PC-9 (cell line): ENCODE measurements at regions not wholly inside any gene's neighbourhood (a gene's known extent, or its start where the extent isn't known, plus 50 kb on each side); places are given as distances from the start of the nearest gene placed in this dataset.

Experiments used
- BruUV-seq: library from RNA; stranded (reverse); fragments of 400-500 nt; replicated peaks from 2 replicates; lab custom pipeline; 2021; lab: Mats Ljungman, UMichigan
- CTCF ChIA-PET: fragments of 300-600 bp; sonication (Branson Sonifier 250); formaldehyde crosslinking; loops from one replicate; lab custom pipeline; 2022; ENCODE audit warnings: antibody characterized with exemption; lab: Charles Lee
- POLR2A ChIA-PET: fragments of 300-600 bp; sonication (Branson Sonifier 250); formaldehyde crosslinking; loops from one replicate; lab custom pipeline; 2022; ENCODE audit warnings: antibody characterized with exemption; ENCODE audit not compliant: unreplicated experiment; lab: Charles Lee
- DNase-seq, 2 experiments: peaks; one replicate each; pipeline versions ENCODE4 v3.0.0 to v3.0.0-alpha.2; 2015 to 2022; ENCODE audit warnings: mixed read lengths in 1 of 2
- H2AFZ ChIP-seq: fragments of 200-600 bp; sonication (generic); 2 replicates; pipeline ENCODE4 v1.8.1; 2017; ENCODE audit warnings: antibody characterized with exemption
- H3F3A ChIP-seq: fragments of 200-600 bp; sonication (generic); 2 replicates; pipeline ENCODE4 v1.8.1; 2017; ENCODE audit warnings: antibody characterized with exemption, mild to moderate bottlenecking, low read depth; ENCODE audit not compliant: insufficient read depth
- H3K27ac ChIP-seq: fragments of 200-600 bp; sonication (generic); 2 replicates; pipeline ENCODE4 v1.6.1; 2016; ENCODE audit warnings: mixed run types
- H3K27me3 ChIP-seq: fragments of 200-600 bp; sonication (generic); 2 replicates; pipeline ENCODE4 v1.6.1; 2016; ENCODE audit warnings: low read depth, mixed run types; ENCODE audit not compliant: insufficient read depth
- H3K36me3 ChIP-seq: fragments of 200-600 bp; sonication (generic); 2 replicates; pipeline ENCODE4 v1.6.1; 2016; ENCODE audit warnings: low read depth, mixed run types
- H3K4me1 ChIP-seq: fragments of 200-600 bp; sonication (generic); replicated peaks from 2 replicates; pipeline ENCODE4 v1.6.1; 2016; ENCODE audit warnings: mixed run types; ENCODE audit not compliant: insufficient read depth
- H3K4me2 ChIP-seq: fragments of 200-600 bp; sonication (generic); 2 replicates; pipeline ENCODE4 v1.6.1; 2017; ENCODE audit warnings: mixed run types
- H3K4me3 ChIP-seq: fragments of 200-600 bp; sonication (generic); 2 replicates; pipeline ENCODE4 v1.6.1; 2016; ENCODE audit warnings: mixed run types
- H3K79me2 ChIP-seq: fragments of 200-600 bp; sonication (generic); 2 replicates; pipeline ENCODE4 v1.6.1; 2017; ENCODE audit warnings: low read depth, mixed run types
- H3K9me2 ChIP-seq: fragments of 200-600 bp; sonication (generic); 2 replicates; pipeline ENCODE4 v1.8.1; 2017; ENCODE audit warnings: mild to moderate bottlenecking; ENCODE audit not compliant: insufficient read depth
- H3K9me3 ChIP-seq: fragments of 200-600 bp; sonication (generic); 2 replicates; pipeline ENCODE4 v1.8.1; 2016; ENCODE audit warnings: low read depth; ENCODE audit not compliant: insufficient read depth
- H4K20me1 ChIP-seq: fragments of 200-600 bp; sonication (generic); 2 replicates; pipeline ENCODE4 v1.8.1; 2017; ENCODE audit not compliant: insufficient read depth
- CTCF ChIP-seq: fragments of 200-600 bp; sonication (generic); conservative IDR thresholded peaks from 2 replicates; pipeline ENCODE4 v1.6.1; 2017; ENCODE audit warnings: mixed run types, antibody characterized with exemption, mild to moderate bottlenecking, moderate library complexity
- EZH2 ChIP-seq: fragments of 200-600 bp; sonication (generic); IDR thresholded peaks from 2 replicates; pipeline ENCODE4 v1.8.0; 2017; ENCODE audit warnings: antibody characterized with exemption, low read depth
- intact Hi-C: fragments of 100-400 bp; cut with micrococcal nuclease; formaldehyde crosslinking; loops from one replicate; pipeline ENCODE4 v1.10.0; 2022; ENCODE audit not compliant: unreplicated experiment

GRCh38 chr2:15681089-15681885, 89.6 kb downstream of the DDX1 start:
- no peak overlapping the region for H3K4me3 ChIP-seq
- no peaks in the 10 kb centered on the region for H3K9me3 ChIP-seq
- no peak overlapping the region for H2AFZ ChIP-seq
- H3K27me3 ChIP-seq: peaks cover 58% of the 10 kb centered on the region
- no peaks in the 10 kb centered on the region for H3K36me3 ChIP-seq
- H3F3A ChIP-seq: no peaks in the 10 kb centered on the region; the same call in 1 of the 2 replicates
- H3K9me2 ChIP-seq: no peaks in the 10 kb centered on the region; the same call in 1 of the 2 replicates
- H3K4me1 ChIP-seq: no peaks in the 10 kb centered on the region
- POLR2A ChIA-PET: no interaction called here
- no TSS peak for BruUV-seq
- DNase-seq: no peak
- H3K79me2 ChIP-seq: no peaks in the 10 kb centered on the region
- intact Hi-C loops: no loop called here
- H3K27ac ChIP-seq: no peak overlapping the region
- H4K20me1 ChIP-seq: no peaks in the 10 kb centered on the region
- CTCF ChIA-PET: no interaction called here
- TF ChIP-seq CTCF (no peak), EZH2 (no peak)
- H3K4me2 ChIP-seq: no peak overlapping the region

GRCh38 chr2:15682354-15682753, 90.7 kb downstream of the DDX1 start:
- Histone ChIP-seq H3K4me2 (no peak overlapping the region), H2AFZ (no peak overlapping the region), H3F3A (no peaks in the 10 kb centered on the region; the same call in 1 of the 2 replicates), H3K27me3 (peaks cover 61% of the 10 kb centered on the region), H3K9me2 (no peaks in the 10 kb centered on the region; the same call in 1 of the 2 replicates), H3K36me3 (no peaks in the 10 kb centered on the region), H3K27ac (no peak overlapping the region), H3K4me3 (no peak overlapping the region), H3K9me3 (no peaks in the 10 kb centered on the region), H4K20me1 (no peaks in the 10 kb centered on the region), H3K79me2 (no peaks in the 10 kb centered on the region), H3K4me1 (no peaks in the 10 kb centered on the region)
- intact Hi-C loops: no loop called here
- POLR2A ChIA-PET: no interaction called here
- no peak for DNase-seq
- CTCF ChIA-PET: no interaction called here
- TF ChIP-seq EZH2: no peak
- TF ChIP-seq CTCF: no peak
- no TSS peak for BruUV-seq

GRCh38 chr2:15684161-15685039, 92.7 kb downstream of the DDX1 start:
- Histone ChIP-seq H3K79me2 (no peaks in the 10 kb centered on the region), H3F3A (no peaks in the 10 kb centered on the region; the same call in 1 of the 2 replicates), H2AFZ (no peak overlapping the region), H3K9me2 (no peaks in the 10 kb centered on the region; the same call in 1 of the 2 replicates), H3K27ac (no peak overlapping the region), H3K4me1 (no peaks in the 10 kb centered on the region), H3K4me3 (no peak overlapping the region), H3K4me2 (no peak overlapping the region), H3K9me3 (no peaks in the 10 kb centered on the region), H3K27me3 (peaks cover 76% of the 10 kb centered on the region), H3K36me3 (no peaks in the 10 kb centered on the region), H4K20me1 (no peaks in the 10 kb centered on the region)
- no peak for DNase-seq
- CTCF ChIA-PET: no interaction called here
- POLR2A ChIA-PET: no interaction called here
- no TSS peak for BruUV-seq
- intact Hi-C loops: no loop called here
- TF ChIP-seq EZH2 (no peak), CTCF (no peak)
